ENCODE measurements at regions not wholly inside any gene's neighbourhood (a gene's known extent, or its start where the extent isn't known, plus 50 kb on each side); places are given as distances from the start of the nearest gene placed in this dataset.

GRCh38 chr2:242013771-242014170, 144.2 kb downstream of the RTP5 start:
- Histone ChIP-seq H3K9me3 (ENCODE audit: control insufficient read depth in 1 of 2, insufficient read depth in 1 of 2, low read depth in 1 of 2, low read length in 2 of 2) (no peaks in the 10 kb centered on the region), H2AFZ (ENCODE audit: low read depth, low read length, poor library complexity, severe bottlenecking) (no peak overlapping the region), H3K27me3 (ENCODE audit: insufficient read depth, low read length) (no peaks in the 10 kb centered on the region), H4K20me1 (ENCODE audit: insufficient read depth) (no peaks in the 10 kb centered on the region), H3K36me3 (ENCODE audit: control insufficient read depth in 1 of 2, insufficient read depth in 2 of 2, low read length in 2 of 2) (no peaks in the 10 kb centered on the region), H3K4me1 (ENCODE audit: control insufficient read depth in 1 of 2, insufficient read depth in 2 of 2, low read length in 2 of 2) (no peaks in the 10 kb centered on the region), H3K27ac (ENCODE audit: low read depth, low read length) (no peak overlapping the region), H3K9ac (ENCODE audit: low read length) (no peak overlapping the region), H3K79me2 (ENCODE audit: insufficient read depth, low read length) (no peaks in the 10 kb centered on the region), H3K4me2 (ENCODE audit: low read length) (no peak overlapping the region), H3K4me3 (replicated peaks in 1 of 2; ENCODE audit: low read depth in 1 of 2, low read length in 2 of 2) (no peak overlapping the region), H3K9me2 (ENCODE audit: insufficient read depth) (no peaks in the 10 kb centered on the region)
- no TSS peak for BruUV-seq (replicated peaks)
- DNase-seq (ENCODE audit: low read depth, low spot score) (no peak), ATAC-seq (no peak)
- TF ChIP-seq ZFX (IDR thresholded peaks at IDR 0.05) (no peak), YY1 (IDR thresholded peaks at IDR 0.05; ENCODE audit: extremely low read depth, insufficient replicate concordance, low read depth, low read length) (no peak), POLR2AphosphoS5 (IDR thresholded peaks at IDR 0.05; ENCODE audit: low read depth, low read length) (no peak), ATF3 (IDR thresholded peaks at IDR 0.05) (no peak), SP1 (IDR thresholded peaks at IDR 0.05; ENCODE audit: low read depth) (no peak), CTCF (IDR thresholded peaks at IDR 0.05 in 2 of 3, conservative IDR thresholded peaks at IDR 0.05 in 1 of 3; ENCODE audit: borderline replicate concordance in 1 of 3, insufficient read depth in 1 of 3, low read depth in 2 of 3, low read length in 2 of 3) (no peak), ELF1 (IDR thresholded peaks at IDR 0.05; ENCODE audit: borderline replicate concordance, low read depth) (no peak), POLR2A (IDR thresholded peaks at IDR 0.05; ENCODE audit: borderline replicate concordance, extremely low read depth, insufficient read depth, insufficient read length) (no peak), TCF7L2 (IDR thresholded peaks at IDR 0.05; ENCODE audit: borderline replicate concordance, extremely low read depth, insufficient read depth, insufficient read length) (no peak), RAD21 (IDR thresholded peaks at IDR 0.05; ENCODE audit: low read depth) (no peak), EZH2phosphoT487 (IDR thresholded peaks at IDR 0.05; ENCODE audit: borderline replicate concordance) (no peak), SRF (IDR thresholded peaks at IDR 0.05; ENCODE audit: low read depth) (no peak), ZBTB33 (IDR thresholded peaks at IDR 0.05; ENCODE audit: extremely low read depth, insufficient replicate concordance, low read length) (no peak)
- RAD21 ChIA-PET (ENCODE audit: low non-redundant PET in 1 of 2, low total read pairs in 2 of 2, uncharacterized antibody in 2 of 2, unreplicated experiment in 2 of 2): no interaction called here
- CTCF ChIA-PET: no interaction called here
- intact Hi-C loops (cut with micrococcal nuclease): no loop called here
- POLR2A ChIA-PET: no interaction called here
